Loucy (cell line): ENCODE measurements at regions not wholly inside any gene's neighbourhood (a gene's known extent, or its start where the extent isn't known, plus 50 kb on each side); places are given as distances from the start of the nearest gene placed in this dataset.

Experiments
- H2AFZ ChIP-seq: fragments of 200-600 bp; sonication (generic); 2 replicates; pipeline ENCODE4 v1.6.0; 2016; ENCODE audit warnings: antibody characterized with exemption, mild to moderate bottlenecking, low read length, moderate library complexity
- H3F3A ChIP-seq: fragments of 200-600 bp; 2 replicates; pipeline ENCODE4 v1.6.0; 2016; ENCODE audit warnings: antibody characterized with exemption, low read depth, mild to moderate bottlenecking
- H3K27me3 ChIP-seq: fragments of 200-600 bp; sonication (generic); 2 replicates; pipeline ENCODE4 v1.6.1; 2014; ENCODE audit warnings: low read length, mild to moderate bottlenecking; ENCODE audit not compliant: insufficient read depth, poor library complexity, severe bottlenecking
- H3K36me3 ChIP-seq: fragments of 200-600 bp; sonication (generic); 2 replicates; pipeline ENCODE4 v1.6.1; 2016; ENCODE audit warnings: low read length; ENCODE audit not compliant: insufficient read depth
- H3K4me1 ChIP-seq: fragments of 200-600 bp; sonication (generic); 2 replicates; pipeline ENCODE4 v1.5.1; 2014; ENCODE audit warnings: low read length, mild to moderate bottlenecking; ENCODE audit not compliant: insufficient read depth, poor library complexity, severe bottlenecking
- H3K4me2 ChIP-seq: fragments of 200-600 bp; sonication (generic); 2 replicates; pipeline ENCODE4 v1.6.0; 2014; ENCODE audit warnings: antibody characterized with exemption, low read length, low read depth, mild to moderate bottlenecking; ENCODE audit not compliant: poor library complexity, severe bottlenecking
- H3K4me3 ChIP-seq: fragments of 200-600 bp; sonication (generic); 2 replicates; pipeline ENCODE4 v1.5.1; 2014; ENCODE audit warnings: low read length, mild to moderate bottlenecking, mixed read lengths; ENCODE audit not compliant: poor library complexity, severe bottlenecking
- H3K79me2 ChIP-seq: fragments of 200-600 bp; sonication (generic); 2 replicates; pipeline ENCODE4 v1.6.1; 2014; ENCODE audit warnings: low read length; ENCODE audit not compliant: insufficient read depth
- H3K9ac ChIP-seq: fragments of 200-600 bp; sonication (generic); 2 replicates; pipeline ENCODE4 v1.6.0; 2014; ENCODE audit warnings: mild to moderate bottlenecking, low read depth, low read length, moderate library complexity; ENCODE audit not compliant: poor library complexity, severe bottlenecking
- H3K9me2 ChIP-seq: fragments of 200-600 bp; sonication (generic); replicated peaks from 2 replicates; pipeline ENCODE4 v1.6.1; 2016; ENCODE audit warnings: low read depth, low read length, mixed read lengths
- H3K9me3 ChIP-seq: fragments of 200-600 bp; sonication (generic); 2 replicates; pipeline ENCODE4 v1.6.1; 2014; ENCODE audit warnings: mild to moderate bottlenecking, antibody characterized with exemption, low read length, low read depth; ENCODE audit not compliant: insufficient read depth
- H4K20me1 ChIP-seq: fragments of 200-600 bp; sonication (generic); 2 replicates; pipeline ENCODE4 v1.6.0; 2014; ENCODE audit warnings: antibody characterized with exemption, low read length, mild to moderate bottlenecking; ENCODE audit not compliant: insufficient read depth, poor library complexity, severe bottlenecking
- EZH2phosphoT487 ChIP-seq: fragments of 200-600 bp; IDR thresholded peaks from 2 replicates; pipeline ENCODE4 v1.6.1; 2018; ENCODE audit warnings: antibody characterized with exemption, mild to moderate bottlenecking, moderate library complexity, borderline replicate concordance
- TF ChIP-seq, protein P1 (sequence below): fragments of 200-600 bp; sonication (generic); conservative IDR thresholded peaks from 2 replicates; pipeline ENCODE4 v1.5.1; 2014; ENCODE audit warnings: mild to moderate bottlenecking, antibody characterized with exemption, low read length

DNA sequence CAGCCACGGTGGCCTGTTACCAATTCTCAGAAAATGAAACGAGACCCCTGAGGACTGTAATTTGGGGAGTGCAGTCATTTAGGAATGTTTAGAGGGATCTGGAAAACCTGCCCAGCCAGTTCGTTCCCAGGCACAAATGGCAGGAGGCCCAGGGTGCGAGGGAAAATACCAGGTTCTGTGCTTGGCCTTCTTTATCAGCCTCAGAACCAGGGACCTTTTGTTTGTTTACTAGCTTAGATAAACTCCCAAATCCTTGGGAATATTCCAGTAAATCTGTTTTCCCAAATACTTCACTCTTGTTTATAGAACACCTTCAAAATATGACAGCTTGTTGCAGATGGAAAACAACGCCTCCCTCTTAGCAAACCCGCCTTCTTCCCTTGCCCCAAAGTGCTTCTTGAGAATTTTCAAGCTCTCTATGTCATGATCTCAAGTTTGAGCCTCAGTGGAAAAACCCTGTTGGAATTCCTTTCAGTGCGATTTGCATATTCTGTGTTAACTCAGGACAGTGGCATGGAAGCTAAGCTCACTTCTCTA is 400.3 kb upstream of the SMIM21 start:
- Histone ChIP-seq H3K9me2 (no peaks in the 10 kb centered on the region), H3K4me1 (no peaks in the 10 kb centered on the region), H3K9ac (no peak overlapping the region), H3K4me3 (no peak overlapping the region), H3K9me3 (no peaks in the 10 kb centered on the region; the same call in 1 of the 2 replicates), H3K36me3 (no peaks in the 10 kb centered on the region), H4K20me1 (no peaks in the 10 kb centered on the region), H3K27me3 (no peaks in the 10 kb centered on the region), H2AFZ (no peak overlapping the region), H3F3A (no peaks in the 10 kb centered on the region), H3K79me2 (no peaks in the 10 kb centered on the region), H3K4me2 (no peak overlapping the region)
- TF ChIP-seq, protein P1, sequence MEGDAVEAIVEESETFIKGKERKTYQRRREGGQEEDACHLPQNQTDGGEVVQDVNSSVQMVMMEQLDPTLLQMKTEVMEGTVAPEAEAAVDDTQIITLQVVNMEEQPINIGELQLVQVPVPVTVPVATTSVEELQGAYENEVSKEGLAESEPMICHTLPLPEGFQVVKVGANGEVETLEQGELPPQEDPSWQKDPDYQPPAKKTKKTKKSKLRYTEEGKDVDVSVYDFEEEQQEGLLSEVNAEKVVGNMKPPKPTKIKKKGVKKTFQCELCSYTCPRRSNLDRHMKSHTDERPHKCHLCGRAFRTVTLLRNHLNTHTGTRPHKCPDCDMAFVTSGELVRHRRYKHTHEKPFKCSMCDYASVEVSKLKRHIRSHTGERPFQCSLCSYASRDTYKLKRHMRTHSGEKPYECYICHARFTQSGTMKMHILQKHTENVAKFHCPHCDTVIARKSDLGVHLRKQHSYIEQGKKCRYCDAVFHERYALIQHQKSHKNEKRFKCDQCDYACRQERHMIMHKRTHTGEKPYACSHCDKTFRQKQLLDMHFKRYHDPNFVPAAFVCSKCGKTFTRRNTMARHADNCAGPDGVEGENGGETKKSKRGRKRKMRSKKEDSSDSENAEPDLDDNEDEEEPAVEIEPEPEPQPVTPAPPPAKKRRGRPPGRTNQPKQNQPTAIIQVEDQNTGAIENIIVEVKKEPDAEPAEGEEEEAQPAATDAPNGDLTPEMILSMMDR = no peak
- TF ChIP-seq EZH2phosphoT487 = no peak

DNA sequence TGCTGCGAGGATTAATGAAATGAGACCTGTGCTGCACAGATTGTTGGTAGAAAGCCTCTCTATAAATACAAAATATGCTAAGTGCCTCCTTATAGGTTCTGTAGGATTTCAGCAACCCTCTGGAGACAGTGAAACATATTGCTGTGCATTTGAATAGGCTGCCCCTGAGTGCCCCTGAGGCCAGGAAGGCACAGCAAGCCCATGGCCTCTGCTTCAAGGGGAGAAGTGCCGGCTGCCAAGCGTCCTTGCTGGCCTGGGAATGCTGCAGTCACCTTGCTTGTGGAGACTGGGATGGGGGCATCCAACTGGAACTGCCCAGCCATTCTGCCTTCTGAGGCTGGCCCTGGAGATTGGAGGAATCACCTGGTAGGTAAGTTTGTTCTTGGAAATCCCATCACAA is 397.2 kb upstream of the SMIM21 start:
- Histone ChIP-seq H3K79me2 (no peaks in the 10 kb centered on the region), H3K4me2 (no peak overlapping the region), H2AFZ (no peak overlapping the region), H3K4me1 (no peaks in the 10 kb centered on the region), H3K9ac (no peak overlapping the region), H3K4me3 (no peak overlapping the region), H3K9me3 (no peaks in the 10 kb centered on the region; the same call in 1 of the 2 replicates), H3F3A (no peaks in the 10 kb centered on the region), H3K9me2 (no peaks in the 10 kb centered on the region), H3K27me3 (no peaks in the 10 kb centered on the region), H3K36me3 (no peaks in the 10 kb centered on the region), H4K20me1 (no peaks in the 10 kb centered on the region)
- TF ChIP-seq, protein P1 = no peak
- no peak for TF ChIP-seq EZH2phosphoT487

- Histone ChIP-seq H3K9me2 (no peaks in the 10 kb centered on the region), H3K4me3 (no peak overlapping the region), H3K36me3 (no peaks in the 10 kb centered on the region), H4K20me1 (no peaks in the 10 kb centered on the region), H3K4me1 (no peaks in the 10 kb centered on the region), H3F3A (no peaks in the 10 kb centered on the region), H3K27me3 (no peaks in the 10 kb centered on the region), H3K9me3 (no peaks in the 10 kb centered on the region; the same call in 1 of the 2 replicates), H2AFZ (no peak overlapping the region), H3K9ac (no peak overlapping the region), H3K79me2 (no peaks in the 10 kb centered on the region), H3K4me2 (no peak overlapping the region)
- TF ChIP-seq, protein P1 = no peak
- no peak for TF ChIP-seq EZH2phosphoT487
Measured at GRCh38 chr18:75823471-75823870, 396.0 kb upstream of the SMIM21 start.
